ENCODE measurements at regions not wholly inside any gene's neighbourhood (a gene's known extent, or its start where the extent isn't known, plus 50 kb on each side); places are given as distances from the start of the nearest gene placed in this dataset.

GRCh38 chr7:156027821-156028220 lies 215.6 kb upstream of the SHH start:
- TF ChIP-seq CTCF (IDR thresholded peaks at IDR 0.05) (no peak), BHLHE40 (IDR thresholded peaks at IDR 0.05; ENCODE audit: low read depth, low read length) (no peak), REST (IDR thresholded peaks at IDR 0.05) (no peak), RCOR1 (IDR thresholded peaks at IDR 0.05; ENCODE audit: low read depth, low read length) (no peak), POLR2A (IDR thresholded peaks at IDR 0.05; ENCODE audit: low read length) (no peak), HOXB13 (CRISPR knock-in tag; IDR thresholded peaks at IDR 0.05; ENCODE audit: low read depth) (no peak), KDM1A (IDR thresholded peaks at IDR 0.05; ENCODE audit: low read depth) (no peak), USF2 (IDR thresholded peaks at IDR 0.05) (no peak), MAX (IDR thresholded peaks at IDR 0.05) (no peak), RAD21 (conservative IDR thresholded peaks at IDR 0.05 in 1 of 2, IDR thresholded peaks at IDR 0.05 in 1 of 2) (no peak), GATA3 (IDR thresholded peaks at IDR 0.05; ENCODE audit: borderline replicate concordance) (no peak), MAZ (IDR thresholded peaks at IDR 0.05; ENCODE audit: borderline replicate concordance, low read depth, low read length) (no peak), JUNB (IDR thresholded peaks at IDR 0.05) (no peak), JUN (IDR thresholded peaks at IDR 0.05) (no peak)
